ENCODE measurements at regions not wholly inside any gene's neighbourhood (a gene's known extent, or its start where the extent isn't known, plus 50 kb on each side); places are given as distances from the start of the nearest gene placed in this dataset.

DNA sequence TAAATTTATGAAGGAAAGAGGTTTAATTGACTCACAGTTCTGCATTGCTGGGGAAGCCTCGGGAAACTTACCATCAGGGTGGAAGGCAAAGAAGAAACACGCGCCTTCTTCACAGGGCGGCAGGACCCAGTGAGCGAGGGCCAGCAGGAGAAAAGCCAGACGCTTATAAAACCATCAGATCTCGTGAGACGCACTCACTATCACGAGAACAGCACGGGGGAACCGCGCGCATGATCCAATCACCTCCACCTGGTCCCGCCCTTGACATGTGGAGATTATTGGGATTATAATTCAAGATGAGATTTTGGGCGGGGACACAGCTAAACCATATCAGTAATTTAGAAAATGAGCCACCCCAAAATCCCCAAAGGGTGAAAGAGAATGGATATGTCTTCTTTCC, 187.1 kb downstream of the RAP2A start:
- in situ Hi-C loops (cut with MboI; ENCODE audit: low sequenced_read_pairs) = no loop called here

More for the DNA sequence above, 187.1 kb downstream of the RAP2A start:
- intact Hi-C loops (cut with micrococcal nuclease) = no loop called here
- H3K23ac ChIP-seq (ENCODE audit: low read depth, low read length) = no peak overlapping the region
- dilution Hi-C loops (cut with HindIII; ENCODE audit: low sequenced_read_pairs, unreplicated experiment) = no loop called here
- H3K9me1 ChIP-seq (ENCODE audit: insufficient read depth, low read length) = no peaks in the 10 kb centered on the region
- H4K20me1 ChIP-seq (ENCODE audit: insufficient read depth, low read length) = no peaks in the 10 kb centered on the region
- H4K91ac ChIP-seq (ENCODE audit: insufficient read depth, low read depth, low read length) = no peak overlapping the region
- no peak overlapping the region for H2BK120ac ChIP-seq (ENCODE audit: low read depth, low read length)
- H3K56ac ChIP-seq (ENCODE audit: extremely low read depth, insufficient read depth, low read length) = no peak overlapping the region
- H3K4me3 ChIP-seq (ENCODE audit: insufficient read depth, low read depth, low read length) = no peak overlapping the region
- no peak overlapping the region for H2BK5ac ChIP-seq (ENCODE audit: low read depth, low read length, poor library complexity, severe bottlenecking)
- no peak overlapping the region for H3K9ac ChIP-seq (ENCODE audit: low read depth, low read length)
- DNase-seq (no peak), ATAC-seq (ENCODE audit: low read depth) (no peak)
- no peak overlapping the region for H3K14ac ChIP-seq (replicated peaks; ENCODE audit: low read depth, low read length)
- H2BK20ac ChIP-seq (ENCODE audit: low read depth, low read length) = no peak overlapping the region
- peaks cover 24% of the 10 kb centered on the region for H3K27me3 ChIP-seq (ENCODE audit: control insufficient read depth, insufficient read depth, low read length)
- H3K79me1 ChIP-seq (ENCODE audit: low read depth in 1 of 2, low read length in 2 of 2) = no peaks in the 10 kb centered on the region
- H2AFZ ChIP-seq (replicated peaks; ENCODE audit: low read length, poor library complexity) = no peak overlapping the region
- H3K27ac ChIP-seq (ENCODE audit: insufficient read depth, low read length) = no peak overlapping the region
- H2AK9ac ChIP-seq (replicated peaks; ENCODE audit: low read depth, low read length, poor library complexity) = no peak overlapping the region
- TF ChIP-seq MAZ (IDR thresholded peaks at IDR 0.05; ENCODE audit: borderline replicate concordance, low read depth, low read length) (no peak), POLR2A (IDR thresholded peaks at IDR 0.05; ENCODE audit: low read depth, low read length) (no peak), NFE2L2 (IDR thresholded peaks at IDR 0.05; ENCODE audit: low read depth, low read length) (no peak), RAD21 (IDR thresholded peaks at IDR 0.05; ENCODE audit: low read length) (no peak), RFX5 (IDR thresholded peaks at IDR 0.05; ENCODE audit: low read depth, low read length) (no peak), MAFK (IDR thresholded peaks at IDR 0.05; ENCODE audit: low read depth, low read length) (no peak), SMC3 (IDR thresholded peaks at IDR 0.05; ENCODE audit: low read depth, low read length) (no peak), FOS (IDR thresholded peaks at IDR 0.05; ENCODE audit: low read depth, low read length) (no peak), CEBPB (IDR thresholded peaks at IDR 0.05; ENCODE audit: low read depth, low read length) (no peak), BHLHE40 (IDR thresholded peaks at IDR 0.05; ENCODE audit: low read depth, low read length) (no peak), RCOR1 (IDR thresholded peaks at IDR 0.05; ENCODE audit: insufficient replicate concordance, low read length) (no peak), MXI1 (IDR thresholded peaks at IDR 0.05; ENCODE audit: borderline replicate concordance, low read depth, low read length) (no peak), CHD1 (IDR thresholded peaks at IDR 0.05; ENCODE audit: low read depth, low read length) (no peak), USF2 (IDR thresholded peaks at IDR 0.05; ENCODE audit: low read depth, low read length) (no peak)
- TF ChIP-seq, protein P1, sequence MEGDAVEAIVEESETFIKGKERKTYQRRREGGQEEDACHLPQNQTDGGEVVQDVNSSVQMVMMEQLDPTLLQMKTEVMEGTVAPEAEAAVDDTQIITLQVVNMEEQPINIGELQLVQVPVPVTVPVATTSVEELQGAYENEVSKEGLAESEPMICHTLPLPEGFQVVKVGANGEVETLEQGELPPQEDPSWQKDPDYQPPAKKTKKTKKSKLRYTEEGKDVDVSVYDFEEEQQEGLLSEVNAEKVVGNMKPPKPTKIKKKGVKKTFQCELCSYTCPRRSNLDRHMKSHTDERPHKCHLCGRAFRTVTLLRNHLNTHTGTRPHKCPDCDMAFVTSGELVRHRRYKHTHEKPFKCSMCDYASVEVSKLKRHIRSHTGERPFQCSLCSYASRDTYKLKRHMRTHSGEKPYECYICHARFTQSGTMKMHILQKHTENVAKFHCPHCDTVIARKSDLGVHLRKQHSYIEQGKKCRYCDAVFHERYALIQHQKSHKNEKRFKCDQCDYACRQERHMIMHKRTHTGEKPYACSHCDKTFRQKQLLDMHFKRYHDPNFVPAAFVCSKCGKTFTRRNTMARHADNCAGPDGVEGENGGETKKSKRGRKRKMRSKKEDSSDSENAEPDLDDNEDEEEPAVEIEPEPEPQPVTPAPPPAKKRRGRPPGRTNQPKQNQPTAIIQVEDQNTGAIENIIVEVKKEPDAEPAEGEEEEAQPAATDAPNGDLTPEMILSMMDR (conservative IDR thresholded peaks at IDR 0.05; ENCODE audit: low read depth, low read length) = no peak
- TF ChIP-seq, protein P2, sequence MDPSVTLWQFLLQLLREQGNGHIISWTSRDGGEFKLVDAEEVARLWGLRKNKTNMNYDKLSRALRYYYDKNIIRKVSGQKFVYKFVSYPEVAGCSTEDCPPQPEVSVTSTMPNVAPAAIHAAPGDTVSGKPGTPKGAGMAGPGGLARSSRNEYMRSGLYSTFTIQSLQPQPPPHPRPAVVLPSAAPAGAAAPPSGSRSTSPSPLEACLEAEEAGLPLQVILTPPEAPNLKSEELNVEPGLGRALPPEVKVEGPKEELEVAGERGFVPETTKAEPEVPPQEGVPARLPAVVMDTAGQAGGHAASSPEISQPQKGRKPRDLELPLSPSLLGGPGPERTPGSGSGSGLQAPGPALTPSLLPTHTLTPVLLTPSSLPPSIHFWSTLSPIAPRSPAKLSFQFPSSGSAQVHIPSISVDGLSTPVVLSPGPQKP (IDR thresholded peaks at IDR 0.05; ENCODE audit: borderline replicate concordance, low read depth, low read length) = no peak
- no peaks in the 10 kb centered on the region for H3K4me1 ChIP-seq (ENCODE audit: control insufficient read depth, insufficient read depth, low read length)
- no peaks in the 10 kb centered on the region for H3K9me3 ChIP-seq (ENCODE audit: control insufficient read depth, insufficient read depth, low read length)
- no peak overlapping the region for H4K8ac ChIP-seq (ENCODE audit: low read depth in 2 of 2, low read length in 2 of 2)
- H3K4ac ChIP-seq (ENCODE audit: low read depth, low read length) = no peak overlapping the region
- no peak overlapping the region for H4K5ac ChIP-seq (ENCODE audit: low read depth, low read length)
- BruUV-seq (replicated peaks) = no TSS peak
- CTCF ChIA-PET = no interaction called here
- H3K36me3 ChIP-seq (ENCODE audit: control insufficient read depth, insufficient read depth, low read length) = no peaks in the 10 kb centered on the region
- 84% methylated on average over 4 of the region's 15 CpGs; no CpG with 5 or more reads in 1 of the 2 experiments for WGBS, 2 experiments (ENCODE audit: extremely low coverage in 2 of 2, insufficient read length in 1 of 2)
- H2AK5ac ChIP-seq (ENCODE audit: low read depth, low read length) = no peak overlapping the region
- POLR2A ChIA-PET (ENCODE audit: unreplicated experiment) = no interaction called here
- no peak overlapping the region for H2BK15ac ChIP-seq (ENCODE audit: low read depth, low read length)
- H3K18ac ChIP-seq (ENCODE audit: low read depth, low read length) = no peak overlapping the region
- no peak overlapping the region for H3K4me2 ChIP-seq (ENCODE audit: low read depth, low read length)
